HAP-1 (cell line): ENCODE measurements at regions not wholly inside any gene's neighbourhood (a gene's known extent, or its start where the extent isn't known, plus 50 kb on each side); places are given as distances from the start of the nearest gene placed in this dataset.

ENCODE experiments used
- DNase-seq, 2 experiments: peaks; one replicate each; pipeline ENCODE4 v3.0.0-alpha.2; 2016 to 2020; ENCODE audit warnings: low spot score in 2 of 2
- H3K27me3 ChIP-seq: fragments of 250-450 bp; sonication (Bioruptor Pico); 2 replicates; pipeline ENCODE4 v1.5.1; 2020; ENCODE audit warnings: low read depth, mild to moderate bottlenecking, moderate library complexity
- H3K36me3 ChIP-seq: fragments of 250-450 bp; sonication (Bioruptor Pico); replicated peaks from 2 replicates; pipeline ENCODE4 v1.5.1; 2020; ENCODE audit warnings: mild to moderate bottlenecking
- H3K4me1 ChIP-seq: fragments of 250-450 bp; sonication (Bioruptor Pico); 2 replicates; pipeline ENCODE4 v1.5.1; 2020; ENCODE audit warnings: mild to moderate bottlenecking
- H3K4me3 ChIP-seq: fragments of 250-450 bp; sonication (Bioruptor Pico); 2 replicates; pipeline ENCODE4 v1.5.1; 2020; ENCODE audit warnings: mild to moderate bottlenecking, moderate library complexity
- H3K9me3 ChIP-seq: fragments of 250-450 bp; sonication (Bioruptor Pico); 2 replicates; pipeline ENCODE4 v1.5.1; 2020; ENCODE audit warnings: mild to moderate bottlenecking, moderate library complexity
- in situ Hi-C: fragments of 300-500 bp; cut with MboI; formaldehyde crosslinking; loops from 3 replicates; pipeline ENCODE4 v1.14.3; 2020; ENCODE audit warnings: low sequenced_read_pairs, inconsistent platforms, mixed read lengths

GRCh38 chr12:92277795-92278194 lies 132.1 kb upstream of the BTG1 start:
- peaks cover 10% of the 10 kb centered on the region for H3K27me3 ChIP-seq
- no peaks in the 10 kb centered on the region for H3K9me3 ChIP-seq
- H3K36me3 ChIP-seq, result no peaks in the 10 kb centered on the region
- no peak for DNase-seq
- in situ Hi-C loops, result no loop called here
- no peaks in the 10 kb centered on the region; the same call in 1 of the 2 replicates for H3K4me1 ChIP-seq
- no peak overlapping the region for H3K4me3 ChIP-seq

DNA sequence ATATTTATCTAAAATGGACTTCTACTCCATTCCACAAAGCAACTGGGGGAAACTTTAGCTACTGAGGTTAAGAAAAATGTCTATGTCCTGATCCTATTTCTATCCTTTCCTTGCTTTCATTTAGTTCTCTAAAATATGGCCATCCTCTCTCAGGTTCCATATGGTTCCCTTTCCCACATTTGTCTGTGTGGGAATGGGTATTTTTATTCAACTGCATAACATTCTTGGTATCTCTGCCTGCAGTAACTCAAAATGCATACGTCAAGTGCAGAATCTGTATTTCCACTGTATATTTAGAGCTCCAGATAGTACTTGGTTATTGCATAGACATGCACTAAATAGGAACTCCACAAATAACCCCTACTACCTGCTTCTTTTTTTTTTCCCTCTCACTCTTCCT lies 130.6 kb upstream of the BTG1 start:
- H3K36me3 ChIP-seq, result no peaks in the 10 kb centered on the region
- no peaks in the 10 kb centered on the region for H3K9me3 ChIP-seq
- in situ Hi-C loops, result no loop called here
- H3K4me3 ChIP-seq, result no peak overlapping the region
- no peak for DNase-seq
- peaks cover 16% of the 10 kb centered on the region for H3K27me3 ChIP-seq
- H3K4me1 ChIP-seq, result no peaks in the 10 kb centered on the region; the same call in 1 of the 2 replicates

DNA sequence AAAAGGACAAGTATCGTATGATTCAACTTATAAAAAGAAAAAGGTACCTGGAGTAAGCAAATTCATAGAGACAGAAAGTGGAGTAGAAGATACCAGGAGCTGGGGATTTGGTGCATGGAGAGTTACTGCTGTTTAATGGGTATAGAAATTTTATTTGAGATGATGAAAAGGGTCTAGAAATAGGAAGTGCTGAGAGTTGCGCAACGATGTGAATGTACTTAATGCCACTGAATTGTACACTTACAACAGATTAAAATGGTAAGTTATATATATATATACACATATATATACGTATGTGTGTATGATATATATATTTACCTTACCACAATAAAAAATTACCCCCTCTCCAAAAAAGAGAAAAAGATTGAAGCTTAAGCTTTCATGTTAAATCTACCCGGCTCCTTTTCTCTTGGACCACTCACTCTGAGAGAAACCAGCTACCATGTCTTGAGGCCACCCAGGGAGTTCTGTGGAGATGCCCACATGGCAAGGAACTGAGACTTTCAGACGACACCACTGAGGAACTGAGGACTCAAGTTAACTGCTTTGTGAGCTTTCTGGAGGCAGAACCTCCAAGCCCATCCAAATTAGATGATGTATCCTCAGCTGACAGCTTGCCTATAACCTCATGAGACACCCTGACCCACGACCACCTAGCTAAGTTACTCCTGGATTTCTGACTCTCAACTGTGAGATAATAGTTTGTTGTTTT lies 130.0 kb upstream of the BTG1 start:
- in situ Hi-C loops, result no loop called here
- no peaks in the 10 kb centered on the region for H3K36me3 ChIP-seq
- H3K4me1 ChIP-seq, result no peaks in the 10 kb centered on the region; the same call in 1 of the 2 replicates
- H3K27me3 ChIP-seq, result peaks cover 16% of the 10 kb centered on the region
- no peaks in the 10 kb centered on the region for H3K9me3 ChIP-seq
- no peak for DNase-seq
- H3K4me3 ChIP-seq, result no peak overlapping the region

DNA sequence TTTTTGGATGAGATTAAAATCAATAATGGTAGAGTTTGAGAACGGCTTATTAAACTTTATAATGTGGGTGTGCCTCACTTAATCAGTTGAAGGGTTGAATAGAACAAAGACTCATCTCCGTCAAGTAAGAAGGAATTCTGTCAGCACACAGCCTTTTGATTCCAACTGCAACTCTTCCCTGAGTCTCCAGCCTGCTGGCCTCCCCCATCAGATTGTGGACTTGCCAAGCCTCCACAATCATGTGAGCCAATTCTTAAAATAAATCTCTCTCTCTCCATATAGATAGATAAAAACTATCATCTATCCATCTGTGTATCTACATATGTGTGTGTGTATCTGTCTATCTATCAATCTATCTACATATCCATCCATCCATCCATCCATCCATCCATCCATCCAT lies 127.4 kb upstream of the BTG1 start:
- Histone ChIP-seq H3K4me1 (no peaks in the 10 kb centered on the region; the same call in 1 of the 2 replicates), H3K36me3 (no peaks in the 10 kb centered on the region), H3K4me3 (no peak overlapping the region), H3K9me3 (no peaks in the 10 kb centered on the region), H3K27me3 (peaks cover 16% of the 10 kb centered on the region)
- DNase-seq, result no peak
- in situ Hi-C loops, result no loop called here

GRCh38 chr12:92272061-92272964 lies 126.7 kb upstream of the BTG1 start:
- in situ Hi-C loops, result no loop called here
- H3K36me3 ChIP-seq, result no peaks in the 10 kb centered on the region
- DNase-seq, result no peak

DNA sequence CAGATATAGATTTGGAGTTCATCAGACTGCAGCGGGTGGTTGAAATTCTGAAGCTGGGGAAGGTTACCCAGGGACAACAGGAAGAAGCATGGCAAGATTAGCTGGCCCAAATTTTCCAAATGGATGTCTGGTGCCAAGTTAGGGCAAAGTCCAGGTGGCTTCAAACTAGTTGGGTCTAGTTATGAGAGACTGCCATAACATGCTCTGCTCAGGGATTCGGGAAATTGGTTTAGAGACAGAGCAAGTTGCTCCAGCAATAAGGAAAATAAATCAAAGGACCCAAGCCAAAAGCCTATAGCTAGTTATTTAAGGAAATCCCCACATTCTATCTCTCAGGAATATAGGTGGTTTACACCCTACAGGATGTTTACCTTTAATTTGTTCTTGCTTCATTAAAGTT lies 125.7 kb upstream of the BTG1 start:
- Histone ChIP-seq H3K4me1 (no peaks in the 10 kb centered on the region; the same call in 1 of the 2 replicates), H3K9me3 (no peaks in the 10 kb centered on the region), H3K4me3 (no peak overlapping the region), H3K36me3 (no peaks in the 10 kb centered on the region), H3K27me3 (peaks cover 14% of the 10 kb centered on the region; the same call in 1 of the 2 replicates)
- no peak for DNase-seq
- in situ Hi-C loops, result no loop called here

More at GRCh38 chr12:92272061-92272964, 126.7 kb upstream of the BTG1 start:
- no peaks in the 10 kb centered on the region for H3K9me3 ChIP-seq
- H3K27me3 ChIP-seq, result peaks cover 16% of the 10 kb centered on the region
- no peaks in the 10 kb centered on the region; the same call in 1 of the 2 replicates for H3K4me1 ChIP-seq
- H3K4me3 ChIP-seq, result no peak overlapping the region

- in situ Hi-C loops, result no loop called here
- H3K4me3 ChIP-seq, result no peak overlapping the region
- DNase-seq, result no peak
- no peaks in the 10 kb centered on the region for H3K36me3 ChIP-seq
- no peaks in the 10 kb centered on the region for H3K9me3 ChIP-seq
- H3K27me3 ChIP-seq, result peaks cover 14% of the 10 kb centered on the region; the same call in 1 of the 2 replicates
- H3K4me1 ChIP-seq, result no peaks in the 10 kb centered on the region; the same call in 1 of the 2 replicates
Observed at GRCh38 chr12:92270521-92270920, 124.9 kb upstream of the BTG1 start.

DNA sequence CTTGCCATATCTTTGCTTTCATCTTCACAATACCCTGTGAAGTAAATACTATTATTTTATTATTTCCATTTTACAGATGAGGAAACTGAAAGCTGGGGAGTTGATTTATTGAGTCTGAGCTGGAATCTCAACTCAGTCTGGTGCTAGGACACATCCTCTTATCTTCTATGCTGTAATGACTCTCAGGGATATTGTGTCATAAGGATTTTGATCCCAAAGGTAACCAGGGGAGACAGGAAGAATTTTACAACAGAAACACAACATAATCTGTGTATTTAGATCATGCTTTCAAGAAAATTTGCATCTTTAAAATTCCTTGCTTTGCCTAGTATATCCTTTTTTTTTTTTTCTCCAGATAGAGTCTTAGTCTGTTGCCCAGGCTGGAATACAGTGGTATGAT lies 123.3 kb upstream of the BTG1 start:
- DNase-seq, result no peak
- in situ Hi-C loops, result no loop called here
- no peaks in the 10 kb centered on the region; the same call in 1 of the 2 replicates for H3K4me1 ChIP-seq
- H3K27me3 ChIP-seq, result peaks cover 14% of the 10 kb centered on the region; the same call in 1 of the 2 replicates
- H3K9me3 ChIP-seq, result no peaks in the 10 kb centered on the region
- no peak overlapping the region for H3K4me3 ChIP-seq
- H3K36me3 ChIP-seq, result no peaks in the 10 kb centered on the region

DNA sequence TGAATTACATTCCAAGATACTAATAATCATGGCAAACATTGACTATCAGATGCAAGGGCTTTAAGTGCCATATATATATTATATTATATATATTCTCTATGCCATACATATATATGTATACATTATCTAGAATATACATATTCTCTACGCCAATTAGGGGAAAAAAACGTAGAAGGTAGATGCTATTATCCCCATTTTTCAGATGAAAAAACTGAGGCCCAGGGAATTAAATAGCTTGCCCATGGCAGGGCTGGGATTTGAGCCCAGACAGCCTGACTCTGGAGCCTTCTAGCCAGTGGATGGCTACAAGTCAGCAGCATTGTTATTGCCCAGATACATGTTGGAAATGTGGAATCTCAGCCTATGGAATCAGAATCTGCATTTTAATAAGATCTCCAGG lies 116.0 kb upstream of the BTG1 start:
- no peak for DNase-seq
- H3K9me3 ChIP-seq, result no peaks in the 10 kb centered on the region
- peaks cover 6% of the 10 kb centered on the region; the same call in 1 of the 2 replicates for H3K27me3 ChIP-seq
- H3K4me1 ChIP-seq, result no peaks in the 10 kb centered on the region
- in situ Hi-C loops, result no loop called here
- H3K4me3 ChIP-seq, result no peak overlapping the region
- H3K36me3 ChIP-seq, result no peaks in the 10 kb centered on the region

DNA sequence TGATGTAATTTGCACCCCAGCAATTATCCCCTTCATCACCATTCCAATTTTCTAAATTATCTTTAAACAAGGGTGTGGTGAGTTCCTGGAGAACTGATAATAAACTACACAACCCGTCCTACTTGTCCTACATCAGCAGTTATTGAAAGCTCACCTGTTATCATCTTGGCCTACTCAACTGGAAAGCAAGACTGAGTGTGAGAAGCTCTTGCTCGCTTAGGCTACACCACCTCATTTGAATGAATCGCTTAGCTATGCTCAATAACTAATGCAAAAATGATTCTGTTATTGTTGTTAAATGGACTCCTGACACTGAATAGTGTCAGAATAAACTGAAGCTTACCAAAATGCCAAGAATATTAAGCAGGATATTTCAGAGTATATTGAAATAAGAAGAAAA lies 115.4 kb upstream of the BTG1 start:
- Histone ChIP-seq H3K36me3 (no peaks in the 10 kb centered on the region), H3K27me3 (peaks cover 6% of the 10 kb centered on the region; the same call in 1 of the 2 replicates), H3K4me1 (no peaks in the 10 kb centered on the region), H3K9me3 (no peaks in the 10 kb centered on the region), H3K4me3 (no peak overlapping the region)
- no peak for DNase-seq
- in situ Hi-C loops, result no loop called here

- Histone ChIP-seq H3K4me1 (no peaks in the 10 kb centered on the region), H3K27me3 (peaks cover 6% of the 10 kb centered on the region), H3K36me3 (no peaks in the 10 kb centered on the region), H3K4me3 (no peak overlapping the region), H3K9me3 (no peaks in the 10 kb centered on the region)
- DNase-seq, result no peak
- in situ Hi-C loops, result no loop called here
Observed at GRCh38 chr12:92259696-92260251, 114.1 kb upstream of the BTG1 start.

DNA sequence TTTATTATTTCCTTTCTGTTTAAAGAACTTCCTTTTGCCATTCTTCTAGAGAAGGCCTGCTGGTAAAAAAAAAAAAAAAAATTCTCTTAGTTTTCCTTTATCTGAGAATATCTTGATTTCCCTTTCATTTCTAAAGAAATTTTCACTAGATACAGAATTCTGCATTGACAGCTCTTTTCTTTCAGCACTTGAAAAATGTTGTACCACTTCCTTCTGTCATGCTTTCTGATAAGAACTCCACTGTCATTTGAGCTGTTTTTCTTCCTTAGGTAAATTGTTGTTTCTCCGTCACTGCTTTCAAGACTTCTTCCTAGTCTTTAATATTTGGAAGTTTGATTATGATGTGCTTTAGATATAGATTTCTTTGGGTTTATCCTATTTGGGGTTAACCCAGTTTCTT lies 113.6 kb upstream of the BTG1 start:
- no peak for DNase-seq
- Histone ChIP-seq H3K4me1 (no peaks in the 10 kb centered on the region), H3K36me3 (no peaks in the 10 kb centered on the region), H3K4me3 (no peak overlapping the region), H3K27me3 (peaks cover 6% of the 10 kb centered on the region), H3K9me3 (no peaks in the 10 kb centered on the region)
- in situ Hi-C loops, result no loop called here

DNA sequence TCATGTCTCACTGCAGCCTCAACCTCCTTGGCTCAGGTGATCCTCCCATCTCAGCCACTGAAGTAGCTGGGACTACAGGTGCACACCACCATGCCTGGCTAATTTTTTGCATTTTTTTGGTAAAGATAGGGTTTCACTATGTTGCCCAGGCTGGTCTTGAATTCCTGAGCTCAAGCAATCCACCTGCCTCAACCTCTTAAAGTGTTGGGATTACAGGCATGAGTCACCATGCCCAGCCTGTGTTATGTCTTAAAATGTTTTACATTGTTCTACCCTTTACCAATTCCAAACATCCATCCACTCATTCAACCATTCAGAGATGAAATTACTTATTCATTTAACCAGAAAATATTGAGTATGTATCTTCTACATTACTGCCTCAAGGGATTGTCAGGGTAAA lies 111.6 kb upstream of the BTG1 start:
- no peaks in the 10 kb centered on the region for H3K36me3 ChIP-seq
- H3K4me3 ChIP-seq, result no peak overlapping the region
- in situ Hi-C loops, result no loop called here
- DNase-seq, result no peak
- no peaks in the 10 kb centered on the region for H3K9me3 ChIP-seq
- H3K4me1 ChIP-seq, result no peaks in the 10 kb centered on the region
- no peaks in the 10 kb centered on the region; the same call in 1 of the 2 replicates for H3K27me3 ChIP-seq

DNA sequence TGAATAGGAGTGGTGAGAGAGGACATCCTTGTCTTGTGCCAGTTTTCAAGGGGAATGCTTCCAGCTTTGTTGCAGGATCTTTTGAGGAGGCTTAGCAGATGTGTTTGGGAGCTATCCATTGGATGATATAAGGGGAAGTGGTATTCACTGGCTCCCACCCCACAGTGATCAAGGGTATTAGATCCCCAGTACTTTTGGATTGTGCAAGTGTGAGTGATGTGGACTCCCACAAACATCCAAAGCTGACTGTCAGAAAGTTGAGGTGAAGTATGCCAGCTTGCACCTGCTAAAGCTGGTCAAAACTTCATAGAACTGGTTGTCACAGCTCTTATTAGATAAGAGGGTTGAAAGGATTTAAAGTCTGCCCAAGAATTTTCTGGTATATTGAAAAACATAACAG lies 110.1 kb upstream of the BTG1 start:
- no peak for DNase-seq
- Histone ChIP-seq H3K4me3 (no peak overlapping the region), H3K4me1 (no peaks in the 10 kb centered on the region), H3K36me3 (no peaks in the 10 kb centered on the region), H3K9me3 (no peaks in the 10 kb centered on the region), H3K27me3 (peaks cover 3% of the 10 kb centered on the region)
- in situ Hi-C loops, result no loop called here
